HG03139 (cell line): ENCODE measurements at regions not wholly inside any gene's neighbourhood (a gene's known extent, or its start where the extent isn't known, plus 50 kb on each side); places are given as distances from the start of the nearest gene placed in this dataset.
"Not testable (repeated sequence)": the region's sequence is repeated elsewhere in the genome, so short reads cannot be mapped to it uniquely, and the experiment has no call there.

Experiments
- ATAC-seq: cut with Tn5 transposase; IDR thresholded peaks from one replicate; pipeline ENCODE4 v1.9.1; 2021; ENCODE audit not compliant: unreplicated experiment

- no peak for ATAC-seq
Observed at GRCh38 chr10:33489501-33490176, 155.2 kb upstream of the NRP1 start.

DNA sequence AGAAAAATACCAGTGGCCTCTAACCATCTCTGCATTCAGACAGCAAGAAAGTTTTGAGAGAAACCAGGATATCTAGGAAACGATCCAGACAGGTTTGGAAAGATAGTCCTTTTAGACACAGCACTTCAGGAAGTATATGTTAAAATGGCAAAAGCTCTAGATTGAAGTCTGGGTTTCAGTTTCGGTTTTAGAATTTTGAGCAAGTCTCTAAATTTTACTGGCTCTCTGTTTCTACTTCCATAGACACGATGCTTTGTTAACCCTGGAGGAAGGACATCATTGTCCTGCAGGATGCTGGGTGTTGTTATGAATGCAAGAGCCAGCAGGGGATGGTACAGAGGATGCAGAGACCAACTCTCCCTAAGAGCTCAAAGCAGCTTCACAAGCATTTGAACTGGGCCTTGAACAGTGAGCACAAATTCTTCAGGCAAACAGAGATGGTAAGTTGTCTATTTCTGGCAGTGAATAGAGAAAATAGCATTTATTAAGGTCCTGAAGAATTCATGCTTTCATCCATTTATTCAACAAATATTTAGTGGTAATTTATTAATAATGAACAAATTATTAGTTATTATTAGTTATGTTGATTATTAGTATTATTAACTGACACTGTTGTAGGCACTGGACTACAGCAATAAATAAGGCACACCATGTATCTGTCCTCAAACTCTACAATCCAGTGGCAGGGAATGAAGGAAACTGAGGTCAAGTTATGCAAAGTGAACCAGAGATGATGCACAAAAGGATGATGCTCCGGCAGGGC, 152.7 kb upstream of the NRP1 start:
- ATAC-seq = no peak

GRCh38 chr10:33485276-33485675, 150.8 kb upstream of the NRP1 start:
- no peak for ATAC-seq

DNA sequence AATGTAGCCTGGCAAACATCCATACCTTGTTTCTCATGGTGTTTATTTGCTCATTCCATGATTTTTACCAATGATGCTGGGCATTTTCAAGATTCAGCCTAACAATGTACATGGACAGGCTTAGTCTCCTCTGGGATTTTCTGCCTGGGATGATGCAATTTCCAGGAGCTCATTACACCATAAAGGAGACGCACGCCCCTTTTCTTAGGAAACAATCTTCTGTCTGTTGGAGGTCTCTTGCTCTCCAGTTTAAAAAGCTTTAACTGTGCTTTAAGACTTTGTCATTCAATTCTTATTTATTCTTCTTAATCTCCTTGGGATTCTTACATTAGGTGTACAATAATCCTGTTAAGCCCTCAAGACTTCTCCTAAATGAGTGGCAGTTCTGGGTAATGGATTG, 150.3 kb upstream of the NRP1 start:
- ATAC-seq = no peak

DNA sequence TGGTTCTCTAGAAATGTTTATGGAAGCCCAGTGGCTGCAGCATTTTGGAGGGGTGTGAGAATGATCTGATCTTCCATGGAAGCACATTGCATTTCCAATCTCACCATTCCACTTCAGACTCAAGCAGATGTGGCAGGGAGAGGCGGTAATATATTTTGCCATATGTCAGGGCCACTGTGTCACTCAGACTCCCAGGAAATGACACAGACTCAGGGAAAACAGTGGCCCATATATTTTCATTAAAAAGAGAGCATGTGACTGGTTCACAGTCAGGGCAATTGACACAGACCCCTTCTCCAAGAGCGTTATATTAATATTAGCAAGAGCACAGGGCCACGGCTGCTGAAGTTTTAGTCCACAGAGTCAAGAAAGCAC, 149.3 kb upstream of the NRP1 start:
- ATAC-seq = no peak

- ATAC-seq = no peak
Observed at GRCh38 chr10:33483124-33483815, 148.8 kb upstream of the NRP1 start.

DNA sequence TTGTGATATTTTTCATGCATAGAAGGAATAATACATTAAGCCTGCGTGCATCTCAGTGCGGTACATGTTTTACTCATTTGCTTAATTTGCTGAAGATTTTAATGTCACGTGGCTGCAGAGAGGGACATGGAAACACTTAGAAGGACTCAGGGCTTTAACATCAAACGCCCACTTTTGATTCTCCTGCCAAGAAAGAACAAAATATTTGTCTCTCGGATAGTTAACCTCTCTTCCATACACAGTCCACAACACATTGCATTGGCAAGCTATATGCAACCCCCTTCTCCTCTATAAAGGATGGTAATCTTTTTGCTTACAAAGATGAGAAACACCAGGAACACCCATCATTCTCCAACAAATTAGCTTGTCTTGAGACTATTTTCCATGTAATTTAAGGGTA, 148.0 kb upstream of the NRP1 start:
- ATAC-seq = no peak

GRCh38 chr10:33481184-33481583, 146.7 kb upstream of the NRP1 start:
- ATAC-seq = no peak

- ATAC-seq = not testable (repeated sequence)
Observed at GRCh38 chr10:33480417-33480816, 145.9 kb upstream of the NRP1 start.

- no peak for ATAC-seq
Observed at GRCh38 chr10:33478675-33479125, 144.2 kb upstream of the NRP1 start.

- no peak for ATAC-seq
Observed at GRCh38 chr10:33478089-33478674, 143.7 kb upstream of the NRP1 start.

DNA sequence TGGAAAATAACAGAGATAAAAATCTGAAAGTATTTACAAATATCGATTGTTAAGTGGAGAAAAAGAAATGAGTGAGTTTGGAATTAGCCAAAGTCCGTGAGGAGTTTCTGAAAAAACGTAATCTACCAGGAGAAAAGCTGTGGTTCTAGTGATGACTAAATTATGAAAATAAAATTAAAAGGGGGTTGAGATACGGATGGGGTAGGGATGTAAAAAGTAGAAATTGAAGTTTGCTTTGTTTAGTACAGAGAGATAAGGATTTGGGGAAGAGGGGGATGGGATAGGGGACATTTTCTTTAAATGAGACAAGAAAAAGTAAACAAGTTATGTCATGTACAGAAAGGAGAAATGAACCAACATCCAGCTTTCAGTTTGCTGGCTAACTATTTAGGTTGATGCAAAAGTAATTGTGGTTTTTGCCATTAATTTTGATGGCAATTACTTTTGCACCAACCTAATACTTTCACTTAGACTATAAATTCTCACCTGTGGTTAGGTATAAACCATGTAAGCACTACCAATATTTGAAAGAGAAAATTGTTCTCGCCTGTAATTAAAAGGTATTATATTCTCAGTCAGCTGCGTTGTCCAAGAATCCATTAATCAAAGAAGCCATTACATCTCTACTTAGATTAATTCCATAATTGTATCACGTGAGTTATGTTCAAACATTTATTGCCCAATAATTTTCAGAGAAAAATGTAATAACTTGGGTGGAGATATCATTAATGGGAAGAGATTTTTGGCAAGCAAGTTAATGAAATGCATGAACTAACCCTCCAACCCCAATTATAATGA, 143.0 kb upstream of the NRP1 start:
- no peak for ATAC-seq

- no peak for ATAC-seq
Observed at GRCh38 chr10:33476757-33477273, 142.3 kb upstream of the NRP1 start.

GRCh38 chr10:33473688-33474087, 139.2 kb upstream of the NRP1 start:
- no peak for ATAC-seq

GRCh38 chr10:33468006-33468405, 133.5 kb upstream of the NRP1 start:
- not testable (repeated sequence) for ATAC-seq

DNA sequence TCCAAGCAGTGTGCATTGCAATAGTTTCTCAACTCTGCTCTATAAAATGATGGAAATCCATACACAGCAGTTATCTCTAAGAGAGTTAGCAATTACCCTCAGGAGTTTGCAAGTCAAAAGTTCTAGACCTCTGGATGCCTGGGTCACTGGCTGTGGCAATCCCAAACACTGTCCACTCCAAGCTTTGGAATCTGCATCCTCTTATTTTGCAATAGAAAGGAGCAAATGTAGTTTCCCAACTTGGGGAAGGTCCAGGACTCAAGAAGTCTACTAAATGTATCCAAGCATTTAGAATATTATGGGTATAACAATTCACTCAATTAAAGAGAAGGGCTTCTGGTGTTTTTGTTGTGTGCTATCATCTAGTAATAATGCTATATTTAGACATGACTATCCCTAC, 131.3 kb upstream of the NRP1 start:
- no peak for ATAC-seq

DNA sequence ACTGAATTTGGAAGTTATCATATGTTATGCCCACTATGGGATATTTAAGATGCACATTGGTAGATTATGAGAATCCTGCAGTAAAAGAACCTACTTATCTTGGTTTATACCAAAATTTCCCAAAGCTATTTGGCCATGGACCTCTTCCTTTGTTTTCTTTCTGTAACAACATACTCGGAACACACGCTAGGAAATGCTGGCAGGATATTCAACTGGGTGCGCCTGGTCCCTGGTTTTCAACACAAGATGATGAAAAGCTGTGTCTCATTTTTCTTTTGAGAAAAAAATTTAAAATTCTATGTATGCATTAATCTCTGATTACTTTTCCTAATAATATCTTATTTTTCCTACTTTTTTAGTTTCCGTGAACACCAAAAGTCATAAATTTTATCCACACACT, 128.5 kb upstream of the NRP1 start:
- no peak for ATAC-seq

DNA sequence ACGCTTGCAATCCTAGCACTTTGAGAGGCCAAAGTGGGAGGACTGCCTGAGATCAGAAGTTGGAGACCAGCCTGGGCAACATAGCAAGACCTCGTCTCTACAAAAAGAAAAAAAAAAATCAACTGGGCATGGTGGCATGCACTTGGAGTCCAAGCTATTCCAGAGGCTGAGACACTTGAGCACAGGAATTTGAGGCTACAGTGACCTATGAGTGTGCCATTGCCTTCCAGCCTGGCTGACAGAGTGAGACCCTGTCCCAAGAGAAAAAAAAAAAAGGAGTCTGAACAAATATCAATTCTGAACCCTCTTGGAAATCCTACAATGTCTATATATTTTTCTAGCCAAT, 126.8 kb upstream of the NRP1 start:
- no peak for ATAC-seq

DNA sequence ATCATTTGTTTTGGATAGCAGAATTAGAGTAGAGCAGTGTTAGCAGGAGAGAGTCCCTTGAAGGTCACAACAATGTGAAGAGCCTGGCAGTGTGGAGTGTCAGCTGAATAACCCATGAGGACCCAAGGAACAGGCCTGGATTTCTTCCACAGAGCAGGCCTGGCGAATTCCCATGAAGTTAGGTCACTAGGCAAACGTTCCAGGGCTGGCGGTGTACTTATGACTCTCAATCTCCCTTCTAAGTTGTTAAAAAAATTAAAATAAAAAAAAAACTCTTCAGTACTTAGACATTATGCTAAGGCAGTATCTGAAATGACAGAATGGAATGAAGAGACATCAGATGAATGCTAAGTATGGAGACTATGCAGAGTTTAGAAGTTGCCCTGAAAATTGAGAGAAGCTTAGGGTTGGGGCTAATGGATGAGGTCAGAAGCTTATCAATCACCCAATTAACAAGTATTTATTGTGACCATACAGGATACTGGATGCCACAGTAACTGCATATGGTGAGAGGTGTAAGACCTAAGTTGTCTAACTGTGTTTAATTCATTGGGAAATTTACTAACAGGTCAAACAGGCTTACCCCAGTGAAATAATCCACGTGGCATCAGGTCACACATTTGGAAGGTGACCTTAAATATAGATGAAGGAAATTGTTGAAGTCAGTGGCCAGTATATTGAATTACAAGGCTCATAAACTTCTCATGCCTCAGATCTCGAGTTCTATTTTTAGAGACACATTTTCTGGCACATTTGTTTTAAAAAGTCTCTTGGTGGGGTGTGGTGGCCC, 126.2 kb upstream of the NRP1 start:
- no peak for ATAC-seq

GRCh38 chr10:33459602-33460001, 125.1 kb upstream of the NRP1 start:
- no peak for ATAC-seq
